ENCODE measurements at regions not wholly inside any gene's neighbourhood (a gene's known extent, or its start where the extent isn't known, plus 50 kb on each side); places are given as distances from the start of the nearest gene placed in this dataset.

DNA sequence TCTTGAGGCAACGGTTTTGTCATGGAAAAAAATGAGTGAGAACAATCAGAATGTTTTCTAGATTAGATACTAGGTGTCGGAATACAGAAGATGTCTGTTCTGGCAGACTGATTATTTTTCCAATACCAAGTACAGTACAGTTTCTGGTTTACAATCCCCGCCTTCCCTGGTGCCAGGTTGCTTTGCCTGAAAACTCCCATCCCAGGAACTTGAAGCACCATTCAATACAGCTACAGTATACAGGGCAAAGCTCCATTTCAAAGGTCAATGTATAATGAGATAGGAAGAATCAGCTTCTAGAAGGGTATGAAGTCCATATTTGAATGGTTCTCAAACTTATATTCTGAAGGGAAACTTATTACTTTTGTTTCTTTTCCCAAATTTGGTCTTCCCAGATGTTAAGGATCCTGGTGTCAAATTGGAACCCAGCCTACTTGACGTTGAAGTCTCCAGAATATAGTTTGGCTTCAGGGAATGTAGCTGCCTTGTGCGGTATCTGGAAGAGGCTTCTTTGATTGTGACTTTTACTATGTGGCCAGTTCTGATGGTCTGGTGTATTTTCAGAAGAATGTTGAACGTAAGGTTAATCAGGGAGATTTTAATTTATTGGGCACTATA, 238.0 kb upstream of the ATP2B1 start:
- no peak for DNase-seq

DNA sequence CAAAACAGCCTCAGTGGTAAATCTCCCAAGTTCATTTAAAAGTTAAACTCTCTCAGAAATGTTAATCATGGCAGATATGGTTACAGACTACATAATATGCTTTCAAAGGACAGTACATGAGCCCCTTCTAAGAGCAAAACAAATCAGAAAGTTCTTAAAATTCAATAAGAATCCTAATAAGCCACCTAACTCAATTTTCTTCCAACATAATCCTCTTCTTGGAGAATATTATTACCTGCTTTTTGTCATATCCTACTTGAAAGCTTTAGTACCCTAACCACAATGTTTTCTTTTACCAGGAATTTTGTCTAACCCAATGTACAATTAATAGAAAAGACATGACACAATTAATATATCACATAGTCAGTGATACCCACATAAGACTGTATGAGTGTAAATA, 236.5 kb upstream of the ATP2B1 start:
- no peak for DNase-seq

- DNase-seq = no peak
Measured at GRCh38 chr12:89943463-89943862, 234.8 kb upstream of the ATP2B1 start.

- DNase-seq = no peak
Measured at GRCh38 chr12:89941436-89941835, 232.8 kb upstream of the ATP2B1 start.

DNA sequence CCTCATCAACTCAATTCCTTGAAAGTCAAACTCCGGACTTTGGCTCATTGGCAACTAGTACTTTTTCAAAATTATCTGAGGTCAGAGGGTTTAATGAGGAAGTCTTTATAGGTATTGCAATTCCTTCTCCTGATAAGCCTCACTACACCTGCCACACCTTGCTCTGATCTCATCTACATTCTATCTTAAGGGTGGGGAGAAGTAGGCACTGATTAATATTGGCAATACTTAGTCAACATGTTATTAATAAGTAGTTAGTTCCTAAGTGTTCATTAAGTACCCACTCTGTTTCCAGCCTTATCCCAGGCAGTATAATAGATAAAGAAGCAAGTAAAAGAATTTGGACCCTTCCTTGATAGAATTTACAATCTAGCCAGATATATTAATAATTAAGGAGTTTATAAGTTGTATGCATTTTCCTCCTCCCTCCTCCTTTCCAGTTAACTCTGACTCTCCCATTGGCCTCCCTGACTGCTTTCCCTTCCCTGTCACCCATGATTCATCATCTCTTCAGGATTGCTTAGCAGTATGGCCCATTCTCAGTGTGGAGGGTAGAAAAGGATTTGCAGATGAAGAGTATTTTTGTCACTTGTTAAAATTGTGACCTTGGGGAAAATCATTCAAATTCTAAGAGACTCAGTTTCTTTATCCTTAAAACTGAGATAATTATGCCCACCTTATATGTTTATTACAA, 231.0 kb upstream of the ATP2B1 start:
- no peak for DNase-seq

DNA sequence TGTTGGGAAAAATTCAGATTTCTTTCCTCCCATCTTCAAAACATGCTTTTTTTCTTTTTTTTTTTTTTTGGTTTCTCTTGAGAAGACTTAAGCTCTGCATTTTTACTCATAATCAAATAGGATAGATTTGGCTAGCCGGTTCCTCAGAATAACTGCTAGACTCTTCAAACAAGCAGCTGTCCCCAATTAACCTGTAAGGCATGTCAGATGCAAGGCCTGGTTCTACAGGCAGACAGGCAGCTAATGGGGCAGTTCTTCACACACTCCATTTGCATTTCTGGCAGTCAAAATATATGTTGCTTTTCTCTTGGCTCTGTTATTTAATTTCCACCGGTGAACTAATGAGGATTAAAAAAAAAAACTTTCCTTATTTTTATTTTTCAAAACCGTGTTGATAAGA, 228.0 kb upstream of the ATP2B1 start:
- no peak for DNase-seq

DNA sequence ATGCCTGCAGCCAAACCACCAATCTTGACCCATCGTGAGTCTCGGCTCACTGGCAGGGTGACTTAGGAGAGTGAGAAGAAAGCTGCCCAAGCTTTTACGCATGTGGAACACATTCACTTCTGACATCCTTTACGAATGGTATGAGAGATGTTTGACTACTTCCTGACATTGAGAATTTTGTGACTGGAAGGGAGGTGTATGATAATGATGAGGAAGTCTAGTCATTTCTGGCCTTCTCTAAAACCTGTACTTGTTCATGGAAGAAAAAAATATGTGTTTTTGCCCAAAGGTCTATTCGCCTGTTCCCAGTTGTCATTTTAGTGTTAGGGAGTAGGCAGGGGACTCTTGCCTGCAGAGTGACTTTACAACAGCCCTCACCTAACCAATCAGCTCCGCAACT, 227.2 kb upstream of the ATP2B1 start:
- DNase-seq = no peak

DNA sequence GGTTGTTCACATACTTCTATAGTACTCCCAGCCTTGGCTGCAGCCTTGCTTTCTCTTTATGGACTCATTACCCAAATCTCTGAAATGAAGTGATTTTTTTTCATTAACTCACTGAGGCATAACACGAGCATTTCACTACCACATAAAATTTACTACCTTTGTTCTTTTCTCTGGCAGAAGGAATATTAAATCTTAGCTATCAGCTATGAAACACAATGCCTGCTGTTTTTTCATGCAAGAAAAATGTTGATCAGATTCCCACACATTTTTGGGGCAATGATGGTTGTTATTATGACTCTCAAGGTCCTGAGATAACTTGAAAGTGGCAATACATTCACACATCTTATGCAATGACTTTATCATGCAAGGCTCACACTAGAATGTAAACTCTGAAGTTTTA, 225.3 kb upstream of the ATP2B1 start:
- no peak for DNase-seq

- no peak for DNase-seq
Measured at GRCh38 chr12:89932954-89933353, 224.3 kb upstream of the ATP2B1 start.

- no peak for DNase-seq
Measured at GRCh38 chr12:89928467-89928866, 219.8 kb upstream of the ATP2B1 start.

- DNase-seq = peak; percentile 18 to 44
Measured at GRCh38 chr12:89927226-89927698, 218.6 kb upstream of the ATP2B1 start.

DNA sequence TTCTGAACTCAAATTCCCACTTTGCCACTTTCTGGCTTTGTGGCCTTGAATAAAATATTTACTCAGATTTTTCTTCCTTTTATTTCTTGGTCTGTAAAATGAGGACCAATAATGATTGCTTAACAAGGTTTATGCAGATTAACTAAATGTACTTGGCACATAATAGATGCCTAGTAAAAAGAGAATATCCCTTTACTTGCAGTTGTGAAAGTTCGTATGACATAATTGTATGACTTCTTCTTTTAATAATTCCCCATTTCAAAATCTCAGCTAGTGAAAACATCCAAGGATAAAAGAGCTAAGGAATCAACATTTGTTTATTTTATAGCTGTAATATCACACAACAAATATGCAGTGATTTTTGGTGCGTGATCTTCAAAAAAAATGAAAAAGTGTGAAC, 215.6 kb upstream of the ATP2B1 start:
- DNase-seq = peak in 1 of 2 experiments; percentile 3

DNA sequence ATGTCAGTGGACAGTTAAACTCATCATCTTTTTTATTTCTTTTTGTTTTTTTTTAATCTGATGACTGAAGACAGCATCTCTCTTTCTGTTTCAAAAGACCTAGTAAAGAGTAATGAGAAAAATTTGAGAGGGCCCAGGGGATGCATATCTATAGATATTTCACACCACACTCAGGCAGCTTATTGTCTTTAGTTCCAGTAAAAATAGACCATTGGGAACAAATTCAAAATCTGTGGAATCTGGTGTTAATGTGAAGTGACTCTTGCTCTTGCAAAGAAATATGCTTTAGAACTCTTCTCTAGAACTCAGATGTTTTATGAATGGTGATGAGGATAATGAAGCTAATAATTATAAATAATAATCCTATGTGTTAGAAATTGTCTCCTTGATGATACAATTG, 214.5 kb upstream of the ATP2B1 start:
- no peak for DNase-seq

DNA sequence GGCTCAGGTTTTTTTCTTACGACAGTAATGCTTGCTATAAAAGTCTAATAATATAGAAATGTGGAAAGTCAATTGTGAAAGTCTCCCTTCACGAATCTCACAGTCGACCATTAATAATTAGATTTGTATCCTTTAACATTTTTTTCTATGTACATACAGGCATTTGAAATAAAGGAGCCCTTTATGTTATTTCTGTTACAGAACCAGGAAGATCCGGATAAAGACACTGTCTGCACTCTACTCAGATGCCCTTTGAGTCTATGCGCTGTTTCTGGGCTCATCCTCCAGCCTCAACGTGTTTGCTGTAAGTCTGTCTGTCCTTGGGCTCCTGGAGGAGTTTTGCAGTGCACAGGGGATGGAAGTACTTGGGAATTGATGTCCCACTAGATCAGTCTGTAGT, 212.2 kb upstream of the ATP2B1 start:
- DNase-seq = no peak

DNA sequence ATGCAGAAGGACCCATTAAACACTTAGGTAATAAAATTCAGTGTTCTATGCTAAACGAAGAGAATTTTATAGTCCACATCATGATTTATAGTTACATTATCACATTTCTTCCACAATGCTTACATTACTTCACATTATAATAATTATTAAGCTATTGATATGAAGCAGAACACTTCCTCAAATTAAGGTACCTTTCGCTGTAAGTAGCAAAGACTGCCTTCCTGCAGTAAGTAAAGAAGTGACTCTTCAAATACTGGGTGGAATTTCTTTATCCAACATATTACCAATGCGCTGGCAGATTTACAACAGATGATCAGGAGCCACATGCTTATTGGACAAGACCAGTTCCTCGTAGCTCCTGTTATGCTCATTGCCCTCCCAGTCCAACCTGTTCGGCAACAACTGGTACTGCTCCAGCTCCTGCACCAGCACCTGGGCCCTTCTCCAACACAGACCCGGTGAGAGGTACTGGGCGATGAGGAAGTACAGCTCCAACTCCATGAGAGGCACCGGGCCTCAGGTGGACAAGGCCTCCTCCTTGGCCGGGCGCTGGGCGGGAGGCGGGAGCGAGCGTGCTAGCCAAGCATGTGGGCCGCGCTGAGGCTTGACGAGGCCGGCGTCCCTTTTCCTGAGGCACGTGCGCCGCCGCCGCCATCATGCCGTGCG, 210.7 kb upstream of the ATP2B1 start:
- DNase-seq = no peak

- no peak for DNase-seq
Measured at GRCh38 chr12:89918172-89918846, 209.7 kb upstream of the ATP2B1 start.

GRCh38 chr12:89909753-89910152, 201.1 kb upstream of the ATP2B1 start:
- DNase-seq = no peak

- no peak for DNase-seq
Measured at GRCh38 chr12:89907659-89908058, 199.0 kb upstream of the ATP2B1 start.

DNA sequence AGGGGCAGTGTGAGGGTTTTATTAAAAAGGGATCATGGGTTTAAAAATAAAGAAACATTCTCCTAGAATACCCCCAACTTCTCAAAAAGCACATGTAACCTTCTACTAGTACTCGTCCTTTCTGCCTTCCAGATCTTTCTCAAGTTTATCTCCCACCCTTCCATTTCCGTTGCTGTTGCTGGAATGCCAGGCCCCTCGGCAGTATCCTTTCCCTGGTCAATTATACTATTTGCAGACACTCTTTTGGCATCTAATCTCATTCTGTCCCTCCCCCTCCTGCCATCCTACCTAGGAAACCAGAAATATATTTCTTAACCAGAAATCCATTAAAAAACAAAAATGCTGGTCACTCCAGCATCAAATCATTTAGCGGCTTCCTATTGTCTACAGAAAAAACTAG, 198.2 kb upstream of the ATP2B1 start:
- no peak for DNase-seq

- DNase-seq = no peak
Measured at GRCh38 chr12:89906178-89906577, 197.5 kb upstream of the ATP2B1 start.

GRCh38 chr12:89901906-89902642, 193.4 kb upstream of the ATP2B1 start:
- DNase-seq = no peak

DNA sequence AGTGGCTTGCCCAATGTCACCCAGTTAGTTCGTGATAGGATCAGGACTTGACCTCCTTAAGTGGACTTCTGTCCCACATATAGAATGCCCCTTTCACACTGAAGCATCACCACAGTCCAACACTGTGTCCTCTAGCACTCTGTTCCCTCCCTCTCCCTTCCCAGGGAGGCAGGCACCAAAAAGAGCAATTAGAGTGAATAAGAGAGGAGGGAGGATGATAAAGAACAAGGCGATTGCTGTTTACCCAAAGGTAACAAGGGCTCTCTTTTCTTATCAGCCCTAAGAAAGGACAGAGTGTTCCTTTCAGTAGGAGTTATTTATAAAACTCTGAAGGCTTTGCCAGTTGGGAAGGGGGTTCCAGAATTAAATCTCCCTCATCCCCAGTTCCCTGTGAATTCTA, 192.7 kb upstream of the ATP2B1 start:
- no peak for DNase-seq

DNA sequence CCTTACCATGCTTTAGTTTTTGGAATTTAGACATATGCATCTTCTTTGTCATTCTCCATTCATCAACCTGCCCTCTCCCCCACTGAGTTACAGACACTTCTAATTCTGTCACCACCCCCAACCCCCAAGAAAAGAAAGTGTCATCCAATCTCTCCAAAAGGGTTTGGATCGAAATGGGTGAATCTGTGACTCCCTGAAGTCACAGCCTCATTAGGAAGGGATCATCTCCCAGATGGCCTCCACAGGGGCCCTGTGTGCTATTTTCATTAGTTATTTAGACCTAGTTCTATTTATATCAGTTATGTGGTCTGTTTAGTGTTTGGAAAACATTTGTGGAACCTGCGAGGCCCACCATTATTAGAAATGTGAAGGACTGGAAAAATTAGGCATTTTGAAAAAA, 191.0 kb upstream of the ATP2B1 start:
- no peak for DNase-seq

Data from AML-193 (cell line).